ENCODE measurements at regions not wholly inside any gene's neighbourhood (a gene's known extent, or its start where the extent isn't known, plus 50 kb on each side); places are given as distances from the start of the nearest gene placed in this dataset.

- DNase-seq, result no peak
Observed at GRCh38 chr5:165504674-165505073, 1999.3 kb downstream of the MAT2B start.

- no peak for DNase-seq
Observed at GRCh38 chr5:165508286-165508685, 2002.9 kb downstream of the MAT2B start.

GRCh38 chr5:165508861-165509260, 2003.4 kb downstream of the MAT2B start:
- no peak for DNase-seq

GRCh38 chr5:165521816-165522610, 2016.6 kb downstream of the MAT2B start:
- DNase-seq, result no peak

GRCh38 chr5:165525271-165525670, 2019.9 kb downstream of the MAT2B start:
- no peak for DNase-seq

- DNase-seq, result no peak
Observed at GRCh38 chr5:165526357-165526756, 2020.9 kb downstream of the MAT2B start.

- no peak for DNase-seq
Observed at GRCh38 chr5:165527577-165527976, 2022.2 kb downstream of the MAT2B start.

GRCh38 chr5:165538065-165538464, 2032.6 kb downstream of the MAT2B start:
- DNase-seq, result no peak

GRCh38 chr5:165559645-165560044, 2054.2 kb downstream of the MAT2B start:
- DNase-seq, result no peak

GRCh38 chr5:165560648-165561047, 2055.2 kb downstream of the MAT2B start:
- no peak for DNase-seq

- DNase-seq, result no peak
Observed at GRCh38 chr5:165565911-165566310, 2060.5 kb downstream of the MAT2B start.

- no peak for DNase-seq
Observed at GRCh38 chr5:165569551-165569950, 2064.1 kb downstream of the MAT2B start.

GRCh38 chr5:165573445-165573844, 2068.0 kb downstream of the MAT2B start:
- no peak for DNase-seq

GRCh38 chr5:165574100-165574499, 2068.7 kb downstream of the MAT2B start:
- no peak for DNase-seq

- no peak for DNase-seq
Observed at GRCh38 chr5:165576678-165577275, 2071.4 kb downstream of the MAT2B start.

- DNase-seq, result no peak
Observed at GRCh38 chr5:165579911-165580310, 2074.5 kb downstream of the MAT2B start.

- no peak for DNase-seq
Observed at GRCh38 chr5:165594693-165595092, 2089.3 kb downstream of the MAT2B start.

- no peak for DNase-seq
Observed at GRCh38 chr5:165602529-165602928, 2097.1 kb downstream of the MAT2B start.

GRCh38 chr5:165607026-165607425, 2101.6 kb downstream of the MAT2B start:
- DNase-seq, result no peak

GRCh38 chr5:165609871-165610270, 2104.5 kb downstream of the MAT2B start:
- no peak for DNase-seq

- no peak for DNase-seq
Observed at GRCh38 chr5:165616490-165617405, 2111.3 kb downstream of the MAT2B start.

- DNase-seq, result no peak
Observed at GRCh38 chr5:165617491-165617890, 2112.1 kb downstream of the MAT2B start.

- DNase-seq, result no peak
Observed at GRCh38 chr5:165620394-165620793, 2115.0 kb downstream of the MAT2B start.
